HEK293T (cell line): ENCODE measurements at regions not wholly inside any gene's neighbourhood (a gene's known extent, or its start where the extent isn't known, plus 50 kb on each side); places are given as distances from the start of the nearest gene placed in this dataset.

ENCODE experiments used
- FOXK2 ChIP-seq: fragments of 450-650 bp; IDR thresholded peaks from 2 replicates; pipeline ENCODE4 v1.6.1; 2016; ENCODE audit warnings: mild to moderate bottlenecking
- TARDBP ChIP-seq: fragments of 450-650 bp; IDR thresholded peaks from 2 replicates; pipeline ENCODE4 v1.6.1; 2016
- ZNF384 ChIP-seq: fragments of 450-650 bp; IDR thresholded peaks from 2 replicates; pipeline ENCODE4 v1.6.1; 2016

- TF ChIP-seq ZNF384, result no peak
- TF ChIP-seq FOXK2, result no peak
- no peak for TF ChIP-seq TARDBP
Observed at GRCh38 chr9:27653957-27654356, 80.7 kb upstream of the C9orf72 start.
